ENCODE measurements at regions not wholly inside any gene's neighbourhood (a gene's known extent, or its start where the extent isn't known, plus 50 kb on each side); places are given as distances from the start of the nearest gene placed in this dataset.
"Not testable (repeated sequence)": the region's sequence is repeated elsewhere in the genome, so short reads cannot be mapped to it uniquely, and the experiment has no call there.

DNA sequence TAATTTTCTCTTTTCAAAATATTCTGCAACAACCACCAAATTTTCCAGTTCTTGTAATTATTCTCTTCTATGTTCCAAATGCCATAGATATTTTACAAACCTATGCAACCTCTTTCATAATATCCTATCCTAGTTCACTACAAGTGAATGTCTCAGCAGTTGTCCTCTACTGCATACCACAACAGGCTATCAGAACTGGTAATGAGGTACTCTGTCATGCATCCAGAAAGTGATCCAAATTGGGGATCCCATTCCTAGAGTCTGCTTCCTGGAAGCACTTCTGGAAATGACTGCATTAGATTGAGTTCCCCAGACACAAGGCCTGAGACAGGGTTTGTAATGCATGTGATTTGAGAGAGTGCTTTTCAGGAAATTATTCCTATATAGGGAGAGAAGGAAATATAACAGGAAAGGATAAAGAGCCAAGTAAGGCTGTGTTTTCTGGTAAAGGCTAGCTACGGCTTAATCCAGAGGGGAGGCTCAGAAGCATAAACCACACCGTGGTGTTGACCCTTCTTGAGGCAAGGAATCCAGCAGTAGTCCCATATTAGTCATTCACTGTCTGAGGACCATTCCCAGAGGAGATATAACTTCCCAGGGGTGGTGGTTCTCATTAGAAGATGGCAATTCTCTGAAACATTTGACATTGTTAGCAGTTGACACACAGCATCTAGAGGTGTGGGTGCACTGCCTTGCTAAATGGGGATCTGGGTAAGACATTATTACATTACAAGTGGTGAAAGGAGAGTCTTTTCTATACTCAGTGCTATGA is 80.3 kb upstream of the FST start:
- POLR2A ChIA-PET: no interaction called here
- CTCF ChIA-PET: no interaction called here

DNA sequence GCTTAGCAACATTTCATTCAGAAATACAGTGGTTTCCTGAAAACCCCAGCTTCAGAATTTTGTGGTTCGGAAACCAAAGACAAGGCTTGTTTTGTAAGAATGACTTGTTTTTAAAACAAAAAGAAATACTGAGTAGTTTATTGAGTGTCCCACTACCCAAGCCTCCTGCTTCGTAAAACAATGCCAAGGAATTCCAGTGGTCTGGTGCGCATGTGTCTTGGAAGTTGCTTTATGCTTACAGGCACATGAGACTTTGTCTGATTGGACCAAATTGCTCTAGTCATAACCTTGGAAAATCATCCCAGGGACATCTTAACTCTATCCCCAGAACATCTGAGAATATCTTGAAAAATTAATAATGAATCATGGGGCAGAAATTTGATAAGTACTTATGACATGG is 77.1 kb upstream of the FST start:
- ChIA-PET POLR2A (no interaction called here), CTCF (no interaction called here)

DNA sequence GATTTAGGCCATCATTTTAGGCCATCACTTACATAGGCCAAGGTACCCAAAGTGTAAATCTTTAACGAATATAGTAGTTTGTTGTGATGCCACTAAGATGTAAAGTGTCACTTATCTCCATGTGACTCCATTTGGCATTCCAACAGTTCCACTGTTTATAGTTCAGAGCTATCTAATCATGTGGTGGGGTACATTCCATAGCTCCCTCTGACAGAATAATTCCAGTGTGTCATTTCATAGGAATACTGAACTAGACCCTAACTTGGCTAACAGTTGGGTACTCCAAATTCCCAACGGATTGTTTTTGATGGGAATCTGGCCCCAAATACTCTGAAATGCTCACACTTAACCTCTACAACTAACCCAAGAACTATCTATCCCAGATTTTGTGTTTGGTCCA is 76.7 kb upstream of the FST start:
- CTCF ChIA-PET: no interaction called here
- POLR2A ChIA-PET: no interaction called here

DNA sequence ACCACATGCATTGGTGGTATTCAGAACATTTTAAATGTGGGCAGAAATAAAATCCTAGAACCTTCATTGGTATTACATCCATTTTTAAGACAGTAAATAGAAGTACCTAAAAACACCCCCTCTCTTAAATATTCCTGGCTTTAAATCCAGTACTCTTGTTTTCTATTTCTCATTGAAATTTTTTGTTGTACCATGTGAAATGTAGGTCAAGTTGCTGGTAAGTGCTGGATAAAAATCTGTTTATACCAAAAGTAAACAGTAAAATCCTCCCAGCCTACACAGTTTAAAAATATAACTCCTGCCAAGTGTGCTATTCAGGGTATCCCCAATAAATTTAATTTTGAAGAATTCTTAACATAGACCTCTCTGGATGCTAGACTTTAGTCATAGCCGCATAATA is 75.0 kb upstream of the FST start:
- ChIA-PET POLR2A (no interaction called here), CTCF (no interaction called here)

DNA sequence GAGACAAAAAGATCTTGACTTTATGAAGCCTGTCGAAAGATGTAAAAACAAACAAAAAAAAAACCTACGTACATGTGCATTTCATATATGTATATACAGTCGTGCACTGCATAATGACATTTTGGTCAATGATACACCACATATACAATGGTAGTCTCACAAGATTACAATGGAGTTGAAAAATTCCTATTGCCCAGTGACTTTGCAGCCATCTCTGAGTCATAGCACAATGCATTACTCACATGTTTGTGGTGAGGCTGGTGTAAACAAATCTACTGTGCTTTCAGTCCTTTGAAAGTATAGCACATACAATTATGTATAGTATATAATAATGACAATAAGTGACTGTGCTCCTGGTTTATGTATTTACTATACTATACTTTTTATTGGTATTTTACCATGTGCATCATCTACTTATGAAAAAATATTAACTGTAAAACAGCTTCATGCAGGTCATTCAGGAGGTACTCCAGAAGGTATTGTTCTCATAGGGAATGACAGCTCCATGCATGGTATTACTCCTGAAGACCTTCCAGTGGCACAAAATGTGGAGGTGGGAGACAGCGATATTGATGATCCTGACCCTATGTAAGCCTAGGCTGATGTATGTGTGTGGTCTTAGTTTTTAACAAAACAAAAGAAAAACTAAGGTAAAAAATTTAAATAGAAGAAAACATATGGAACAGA is 73.7 kb upstream of the FST start:
- POLR2A ChIA-PET: no interaction called here
- CTCF ChIA-PET: no interaction called here

DNA sequence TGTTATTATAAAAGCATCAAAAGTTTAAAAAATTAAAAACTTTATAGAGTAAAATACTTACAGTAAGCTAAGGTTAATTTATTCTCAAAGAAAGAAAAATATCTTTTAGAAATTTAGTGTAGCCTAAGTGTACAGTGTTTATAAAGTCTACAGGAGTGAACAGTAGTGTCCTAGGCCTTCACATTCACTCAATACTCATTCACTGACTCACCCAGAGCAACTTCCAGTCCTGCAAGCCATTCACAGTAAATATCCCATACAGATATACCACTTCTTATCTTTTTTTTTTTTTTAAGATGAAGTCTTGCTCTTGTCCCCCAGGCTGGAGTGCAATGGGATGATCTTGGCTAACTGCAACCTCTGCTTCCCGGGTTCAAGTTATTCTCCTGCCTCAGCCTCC is 73.1 kb upstream of the FST start:
- POLR2A ChIA-PET: no interaction called here

DNA sequence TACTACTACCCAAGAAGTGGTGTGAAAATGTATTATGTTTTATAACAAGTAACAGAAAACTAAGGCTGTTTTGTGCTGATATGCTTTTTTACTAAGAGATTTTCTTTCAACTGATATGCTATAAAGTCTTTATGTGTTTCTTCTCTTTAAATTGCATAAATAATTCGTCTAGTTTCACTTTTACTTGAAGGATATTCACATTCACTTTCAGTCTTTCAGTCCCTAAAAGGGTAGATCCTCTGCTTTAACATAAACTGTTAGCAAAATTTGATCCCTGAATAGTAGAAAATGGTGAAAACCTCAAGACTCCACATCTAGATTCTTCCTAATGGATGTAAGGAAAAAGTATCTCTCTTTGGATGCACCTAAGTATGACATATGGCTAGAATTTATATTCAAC is 69.0 kb upstream of the FST start:
- ChIA-PET POLR2A (no interaction called here), CTCF (no interaction called here)

More for the DNA sequence above, 73.1 kb upstream of the FST start:
- CTCF ChIA-PET: no interaction called here

DNA sequence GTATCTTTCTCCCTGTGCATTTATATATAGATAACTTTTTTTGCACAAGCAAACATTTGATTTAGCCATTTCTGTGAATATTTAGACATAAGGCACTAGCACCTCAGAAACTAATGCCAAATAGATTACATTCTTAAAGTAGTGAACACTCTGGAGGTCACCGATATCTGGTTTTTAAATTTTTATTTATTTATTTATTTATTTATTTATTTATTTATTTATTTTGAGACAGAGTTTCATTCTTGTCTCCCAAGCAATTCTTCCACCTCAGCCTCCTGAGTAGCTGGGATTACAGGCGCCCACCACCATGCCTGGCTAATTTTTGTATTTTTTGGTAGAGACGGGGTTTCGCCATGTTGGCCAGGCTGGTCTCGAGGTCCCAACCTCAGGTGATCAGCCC is 67.9 kb upstream of the FST start:
- CTCF ChIA-PET, POLR2A ChIA-PET: not testable (repeated sequence)

DNA sequence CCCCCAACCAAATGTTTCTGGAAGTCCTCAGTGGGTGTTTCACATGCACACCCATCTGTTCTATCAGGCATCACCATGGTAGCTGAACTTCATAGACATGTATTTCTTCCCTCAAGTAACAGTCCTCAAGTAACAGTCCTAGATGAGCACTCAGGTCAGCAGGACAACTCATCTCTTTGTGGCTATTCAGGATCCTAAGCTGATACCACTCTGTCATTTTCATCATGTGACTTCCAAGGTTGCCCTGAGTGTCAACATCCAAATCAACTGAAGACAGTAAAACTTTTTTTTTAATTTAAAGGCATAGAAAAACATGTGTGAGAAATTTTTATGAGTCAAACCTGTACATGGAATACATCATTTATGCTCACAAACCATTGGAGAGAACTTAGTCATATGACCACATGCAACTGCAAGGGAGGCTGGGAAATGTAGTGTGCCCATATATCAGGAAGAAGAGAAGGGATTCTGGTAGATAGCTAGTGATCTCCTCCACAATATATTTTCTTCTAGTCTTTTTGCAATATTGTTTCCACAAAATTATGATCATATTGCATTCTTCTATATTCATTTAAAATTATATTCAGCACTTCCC is 64.2 kb upstream of the FST start:
- POLR2A ChIA-PET: no interaction called here
- CTCF ChIA-PET: no interaction called here

DNA sequence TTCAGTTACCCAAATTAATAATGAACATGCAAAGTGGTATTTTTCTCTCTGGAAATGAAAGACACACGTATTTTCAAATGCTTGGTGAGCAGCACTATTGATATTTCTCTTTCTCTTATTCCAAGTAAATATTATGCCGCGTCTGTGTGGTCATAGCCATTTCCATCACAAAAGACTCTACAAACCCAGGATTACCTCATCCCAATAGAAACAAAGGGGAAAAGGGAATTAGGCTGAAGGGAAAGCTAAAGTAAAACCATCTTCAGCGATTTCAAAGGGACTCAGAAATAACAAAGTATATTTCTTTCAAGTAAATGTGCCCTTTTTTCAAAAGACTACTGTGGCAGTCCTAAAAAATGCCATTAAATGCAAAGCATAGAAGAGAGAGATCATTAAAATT is 62.0 kb upstream of the FST start:
- ChIA-PET CTCF (no interaction called here), POLR2A (no interaction called here)

DNA sequence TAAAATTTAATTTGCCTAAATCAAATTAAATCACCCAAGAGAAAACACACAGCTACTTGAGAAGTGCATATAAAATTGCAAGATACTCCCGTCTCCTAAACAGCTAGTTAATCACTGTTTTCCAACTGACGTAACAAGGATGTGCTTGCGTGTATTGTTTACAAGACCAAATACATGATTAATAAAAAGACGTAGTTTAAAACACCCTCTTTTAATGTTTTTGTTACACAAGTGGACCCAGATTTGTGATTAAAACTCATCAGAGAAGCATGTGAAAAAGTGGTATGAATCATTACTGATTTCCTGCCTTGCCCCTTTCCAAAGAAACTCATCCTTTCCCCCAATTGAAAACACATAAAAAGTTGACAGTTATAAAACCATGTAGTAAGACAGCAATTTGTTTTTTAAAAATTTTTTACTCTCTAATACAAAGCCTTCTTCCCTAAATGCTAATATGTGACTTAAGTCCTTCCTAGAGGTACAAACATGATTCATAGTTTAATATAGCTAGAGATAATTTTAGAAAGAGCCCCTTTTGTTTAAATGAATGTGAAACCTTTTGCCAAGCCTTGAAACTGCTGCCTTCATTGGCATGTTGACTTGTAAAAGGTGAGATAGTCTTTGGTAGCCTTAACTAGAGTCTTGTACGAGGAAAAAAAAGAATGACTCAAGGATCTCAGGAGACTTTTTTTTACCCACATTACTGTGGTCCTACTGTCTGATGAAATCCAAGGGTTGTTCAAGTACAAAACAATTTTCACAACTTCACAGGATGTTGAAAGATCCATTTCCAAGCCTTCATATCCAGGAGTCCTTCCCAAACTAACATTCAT is 61.4 kb upstream of the FST start:
- CTCF ChIA-PET: no interaction called here
- POLR2A ChIA-PET: no interaction called here

DNA sequence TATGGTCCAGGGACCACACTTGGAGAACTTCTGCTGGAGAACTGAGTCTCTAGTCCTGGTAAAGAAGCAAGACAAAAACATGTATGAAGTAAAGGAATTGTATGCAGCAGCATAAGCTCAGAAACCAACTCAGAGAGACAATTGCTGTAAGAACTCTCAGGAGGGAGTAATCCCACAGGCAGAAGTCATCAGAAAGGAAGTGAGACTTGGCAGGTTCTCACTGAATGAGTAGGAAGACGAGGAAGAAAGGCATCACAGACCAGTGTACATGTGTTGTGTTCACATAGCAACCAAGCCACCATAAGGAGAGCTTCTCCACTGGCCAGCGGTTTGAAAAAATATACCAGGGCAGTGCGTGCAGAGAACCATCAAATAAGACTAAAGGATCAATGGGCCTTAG is 57.9 kb upstream of the FST start:
- ChIA-PET POLR2A (no interaction called here), CTCF (no interaction called here)

DNA sequence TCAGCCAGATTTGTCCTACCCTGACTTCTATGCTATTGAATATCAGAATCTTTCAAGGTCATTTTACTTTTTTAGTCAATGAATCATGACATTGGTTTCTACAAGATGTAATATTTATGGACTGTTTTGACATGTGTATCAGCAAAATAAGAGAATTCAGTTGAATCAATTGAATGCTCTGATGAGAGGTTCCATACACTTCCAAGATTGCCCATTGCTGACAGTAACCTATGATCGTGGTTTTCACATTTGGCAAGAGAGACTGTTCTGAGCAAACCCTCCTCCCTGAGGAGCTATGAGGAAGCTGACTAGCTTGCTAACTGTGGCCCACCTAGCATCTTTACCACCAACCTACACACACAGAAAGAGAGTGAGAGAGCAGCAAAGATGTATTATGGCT is 56.7 kb upstream of the FST start:
- ChIA-PET POLR2A (no interaction called here), CTCF (no interaction called here)

DNA sequence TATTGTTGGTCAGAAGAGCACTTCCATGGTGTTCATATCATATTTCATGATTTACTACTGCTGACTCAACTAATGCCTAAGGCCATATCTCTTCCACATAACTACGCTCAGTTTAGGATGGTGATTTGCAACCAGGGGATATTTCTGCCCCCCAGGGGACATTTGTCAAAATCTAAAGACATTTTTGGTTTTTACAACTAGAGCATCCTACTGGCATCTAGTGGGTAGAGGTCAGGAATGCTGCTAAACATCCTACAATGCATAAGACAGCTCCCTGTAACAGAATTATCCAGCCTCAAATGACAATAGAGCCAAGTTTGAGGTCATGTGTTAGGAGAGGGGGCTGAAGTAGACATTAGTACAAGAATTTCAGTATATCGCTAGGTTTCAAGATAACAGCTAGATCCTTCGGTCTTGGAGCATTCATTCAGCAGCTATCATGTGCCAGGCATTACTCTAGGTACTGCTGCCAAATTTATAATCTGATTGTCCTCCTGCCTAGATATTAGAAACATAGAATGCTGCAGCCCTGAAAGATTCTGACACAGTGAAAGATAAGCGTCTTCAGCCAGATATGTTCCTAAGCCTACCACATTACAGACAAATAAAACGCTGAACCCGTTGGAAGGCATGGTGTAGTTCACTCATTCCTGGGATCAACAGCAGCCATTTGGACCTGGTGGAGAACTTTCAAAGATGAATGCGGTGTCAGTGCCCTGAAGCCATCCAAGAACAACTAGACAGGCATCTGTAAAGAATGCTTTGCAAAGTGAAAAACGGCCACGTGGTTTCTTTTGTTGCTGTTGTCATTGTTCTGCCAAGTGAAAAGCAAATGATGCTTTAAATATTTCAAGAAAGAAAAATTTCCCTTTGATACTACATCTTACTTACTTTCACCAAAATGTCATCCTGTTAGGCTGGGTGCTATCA is 55.5 kb upstream of the FST start:
- POLR2A ChIA-PET: no interaction called here
- CTCF ChIA-PET: interaction anchor here (0.7 to 1.1 kb wide), 2 partner anchors 10 to 805 kb away, joined by 3 read pairs; no protein-coding TSS in a partner anchor

DNA sequence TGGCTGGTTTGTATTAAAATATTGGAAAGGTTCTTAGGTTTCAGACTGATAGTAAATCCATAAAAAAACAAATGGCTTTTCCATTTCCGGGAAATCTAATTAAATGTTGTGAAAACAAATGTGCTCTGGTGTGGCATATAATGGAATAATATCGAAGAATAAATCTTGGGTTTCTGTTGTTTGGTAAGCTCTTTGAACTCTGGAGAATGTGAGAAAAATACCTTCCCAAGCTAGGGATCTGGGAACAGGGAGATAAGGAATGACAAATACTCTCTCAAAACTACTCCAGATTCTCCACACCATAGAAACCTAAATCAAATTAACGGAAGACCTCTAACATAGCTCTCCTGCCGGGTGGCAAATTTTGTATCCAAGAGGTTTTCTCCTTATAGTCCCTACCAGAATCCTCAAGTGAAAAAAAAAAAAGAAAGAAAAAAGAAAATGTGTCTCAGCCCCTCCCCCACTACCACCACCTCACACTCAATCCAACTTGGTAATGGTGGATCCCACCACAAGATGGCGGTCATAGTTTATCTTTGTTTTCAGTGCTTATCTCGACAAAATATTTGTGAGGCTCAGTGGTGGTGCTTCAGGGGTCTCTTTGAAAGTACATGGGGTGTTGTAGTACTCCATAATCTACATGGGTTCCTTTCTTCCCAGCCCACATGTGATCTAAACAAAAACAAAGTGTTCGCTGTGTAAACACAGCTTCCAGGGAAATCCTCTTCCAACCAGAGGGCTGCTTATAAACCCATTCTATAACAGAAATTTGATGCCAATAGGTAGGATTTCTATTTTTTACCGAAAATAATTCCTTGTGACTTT is 54.5 kb upstream of the FST start:
- CTCF ChIA-PET: interaction anchor here (0.7 to 1.1 kb wide), 2 partner anchors 11 to 804 kb away, joined by 3 read pairs; no protein-coding TSS in a partner anchor

DNA sequence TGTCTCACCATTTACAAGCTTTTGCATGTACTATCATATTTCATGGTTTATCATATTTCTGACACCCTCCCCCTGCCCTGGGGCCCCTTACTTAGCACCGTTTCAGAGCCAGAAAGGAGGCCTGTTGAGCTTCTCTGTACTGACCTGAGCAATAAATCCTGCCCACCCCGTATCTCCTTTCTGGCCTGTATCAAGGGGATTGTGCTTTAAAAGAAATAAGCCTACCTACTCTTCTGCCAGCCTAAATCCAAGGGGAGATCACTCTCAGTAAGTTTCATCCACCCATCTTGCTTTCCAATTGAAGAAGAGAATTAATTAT is 54.0 kb upstream of the FST start:
- ChIA-PET POLR2A (no interaction called here), CTCF (interaction anchor here (1.1 kb wide), 1 partner anchor 12 kb away, joined by 3 read pairs; no protein-coding TSS in a partner anchor)

More for the DNA sequence above, 54.5 kb upstream of the FST start:
- POLR2A ChIA-PET: no interaction called here

DNA sequence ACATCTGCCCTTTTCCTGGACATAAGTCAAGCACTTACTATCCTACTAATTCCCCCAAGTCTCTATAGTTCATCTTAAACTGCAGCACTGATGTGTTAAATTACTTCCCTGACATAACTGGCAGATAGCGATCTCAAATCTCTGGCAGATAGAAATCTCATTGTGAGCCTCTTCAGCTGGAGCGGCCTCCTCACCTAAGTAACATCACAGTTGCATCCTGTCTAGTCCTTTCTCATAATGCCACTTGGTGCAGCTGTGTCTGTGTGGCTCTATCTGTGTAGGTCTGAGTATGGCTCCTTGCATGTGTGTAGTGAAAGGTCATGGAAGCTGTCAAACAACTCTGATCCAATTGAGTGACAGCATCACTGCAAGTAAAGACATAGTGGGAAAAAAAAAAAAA is 53.6 kb upstream of the FST start:
- CTCF ChIA-PET: no interaction called here
- POLR2A ChIA-PET: no interaction called here

DNA sequence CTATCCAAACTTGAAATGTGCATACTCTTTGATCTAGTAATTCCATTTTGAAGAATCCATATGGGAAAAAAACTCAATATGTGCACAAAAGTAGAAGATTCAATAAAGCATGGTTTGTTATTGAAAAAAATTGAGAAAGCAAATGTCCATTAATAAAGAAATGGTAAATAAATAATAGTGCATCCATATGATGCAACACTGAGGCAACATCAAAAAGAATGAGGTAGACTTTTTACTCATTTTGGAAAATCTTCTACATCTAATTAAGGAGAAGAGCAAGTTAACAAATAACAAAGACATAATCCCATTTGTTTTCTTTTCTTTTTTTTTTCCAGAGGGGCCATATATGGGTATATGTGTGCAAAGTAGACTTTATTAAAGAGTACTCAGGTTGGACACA is 52.5 kb upstream of the FST start:
- POLR2A ChIA-PET: no interaction called here
- CTCF ChIA-PET: no interaction called here

DNA sequence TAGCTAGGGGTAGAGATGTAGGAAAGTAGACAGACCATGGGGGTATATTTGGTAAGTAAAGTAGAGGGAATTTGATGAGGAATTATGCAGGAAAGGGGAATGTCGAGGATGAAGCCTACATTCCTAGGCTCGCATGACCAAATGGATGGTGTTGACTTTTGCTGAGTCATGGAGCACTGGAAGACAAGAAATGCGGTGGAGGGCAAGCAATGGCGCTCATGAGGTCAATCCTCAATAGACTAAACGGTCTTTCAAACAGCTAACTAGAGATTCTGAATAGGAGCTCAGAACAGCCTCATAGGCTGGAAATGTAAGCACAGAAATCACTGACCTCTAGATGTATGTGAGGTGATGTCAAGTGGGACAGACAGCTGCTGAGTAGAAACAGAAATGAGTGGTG is 50.7 kb upstream of the FST start:
- ChIA-PET POLR2A (no interaction called here), CTCF (no interaction called here)
